ENCODE measurements at regions not wholly inside any gene's neighbourhood (a gene's known extent, or its start where the extent isn't known, plus 50 kb on each side); places are given as distances from the start of the nearest gene placed in this dataset.

DNA sequence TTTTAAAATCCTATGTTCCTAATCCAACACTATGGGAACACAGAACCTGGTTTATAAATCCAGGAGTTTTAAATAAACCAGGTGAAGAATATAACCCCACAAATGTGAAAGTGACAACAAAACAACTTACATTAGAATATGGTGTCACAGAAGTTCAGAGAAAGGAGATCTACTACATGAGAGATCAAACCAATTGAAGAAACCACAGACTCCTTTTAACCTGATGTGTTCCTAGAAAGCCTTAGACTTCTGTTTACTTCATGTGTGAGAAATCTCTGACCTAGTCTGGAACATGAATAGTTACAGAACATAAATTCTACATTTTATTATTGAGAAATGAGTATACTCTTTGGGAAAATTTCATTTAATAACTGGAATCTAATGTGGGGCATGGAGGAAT, 165.3 kb downstream of the FTCDNL1 start:
- H2AFZ ChIP-seq (ENCODE audit: low read length), result no peak overlapping the region
- H3K4me1 ChIP-seq (ENCODE audit: insufficient read depth, low read length, poor library complexity, severe bottlenecking), result no peaks in the 10 kb centered on the region

DNA sequence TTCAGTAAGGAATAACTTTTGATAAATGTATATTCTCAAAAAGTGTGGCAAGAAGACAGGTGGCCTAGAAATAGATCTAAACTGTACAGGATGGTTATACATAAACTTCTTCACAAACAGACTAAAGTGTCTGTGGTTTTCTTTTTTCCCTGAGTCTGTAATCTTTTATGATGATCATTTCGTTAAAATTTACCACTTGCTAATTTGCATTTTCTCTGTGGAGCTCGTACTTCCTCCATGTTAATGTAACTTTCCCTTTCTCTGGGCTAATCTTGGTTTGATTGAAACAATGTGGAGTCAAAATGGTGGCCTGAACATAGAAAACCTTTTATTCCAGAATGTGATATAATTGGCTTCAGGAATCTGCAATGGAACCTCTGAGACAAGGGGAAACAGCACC, 166.2 kb downstream of the FTCDNL1 start:
- Histone ChIP-seq H3K9me3 (ENCODE audit: low read length) (no peaks in the 10 kb centered on the region), H3K36me3 (ENCODE audit: insufficient read depth, low read length) (no peaks in the 10 kb centered on the region), H3K9me2 (ENCODE audit: insufficient read depth, low read length) (no peaks in the 10 kb centered on the region), H3K79me2 (ENCODE audit: insufficient read depth, low read depth, low read length) (no peaks in the 10 kb centered on the region), H3K4me1 (ENCODE audit: insufficient read depth, low read length, poor library complexity, severe bottlenecking) (no peaks in the 10 kb centered on the region), H2AFZ (ENCODE audit: low read length) (no peak overlapping the region), H4K20me1 (ENCODE audit: insufficient read depth, low read length) (no peaks in the 10 kb centered on the region), H3K4me3 (ENCODE audit: low read depth, low read length, poor library complexity, severe bottlenecking) (no peak overlapping the region), H3K4me2 (ENCODE audit: low read length) (no peak overlapping the region), H3K27ac (ENCODE audit: low read depth, low read length, poor library complexity, severe bottlenecking) (no peak overlapping the region)
- ChIA-PET POLR2A (no interaction called here), CTCF (ENCODE audit: unreplicated experiment) (no interaction called here)
- no TSS peak for BruUV-seq (replicated peaks)
- no peak for DNase-seq (ENCODE audit: low spot score)
- TF ChIP-seq, protein P1, sequence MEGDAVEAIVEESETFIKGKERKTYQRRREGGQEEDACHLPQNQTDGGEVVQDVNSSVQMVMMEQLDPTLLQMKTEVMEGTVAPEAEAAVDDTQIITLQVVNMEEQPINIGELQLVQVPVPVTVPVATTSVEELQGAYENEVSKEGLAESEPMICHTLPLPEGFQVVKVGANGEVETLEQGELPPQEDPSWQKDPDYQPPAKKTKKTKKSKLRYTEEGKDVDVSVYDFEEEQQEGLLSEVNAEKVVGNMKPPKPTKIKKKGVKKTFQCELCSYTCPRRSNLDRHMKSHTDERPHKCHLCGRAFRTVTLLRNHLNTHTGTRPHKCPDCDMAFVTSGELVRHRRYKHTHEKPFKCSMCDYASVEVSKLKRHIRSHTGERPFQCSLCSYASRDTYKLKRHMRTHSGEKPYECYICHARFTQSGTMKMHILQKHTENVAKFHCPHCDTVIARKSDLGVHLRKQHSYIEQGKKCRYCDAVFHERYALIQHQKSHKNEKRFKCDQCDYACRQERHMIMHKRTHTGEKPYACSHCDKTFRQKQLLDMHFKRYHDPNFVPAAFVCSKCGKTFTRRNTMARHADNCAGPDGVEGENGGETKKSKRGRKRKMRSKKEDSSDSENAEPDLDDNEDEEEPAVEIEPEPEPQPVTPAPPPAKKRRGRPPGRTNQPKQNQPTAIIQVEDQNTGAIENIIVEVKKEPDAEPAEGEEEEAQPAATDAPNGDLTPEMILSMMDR (conservative IDR thresholded peaks at IDR 0.05; ENCODE audit: low read length), result no peak
- TF ChIP-seq EZH2phosphoT487 (IDR thresholded peaks at IDR 0.05; ENCODE audit: borderline replicate concordance, low read depth, low read length), result no peak
- intact Hi-C loops (cut with micrococcal nuclease; ENCODE audit: unreplicated experiment), result no loop called here

More for the DNA sequence above, 165.3 kb downstream of the FTCDNL1 start:
- no TSS peak for BruUV-seq (replicated peaks)
- Histone ChIP-seq H4K20me1 (ENCODE audit: insufficient read depth, low read length) (no peaks in the 10 kb centered on the region), H3K4me2 (ENCODE audit: low read length) (no peak overlapping the region), H3K9me3 (ENCODE audit: low read length) (no peaks in the 10 kb centered on the region), H3K79me2 (ENCODE audit: insufficient read depth, low read depth, low read length) (no peaks in the 10 kb centered on the region), H3K36me3 (ENCODE audit: insufficient read depth, low read length) (no peaks in the 10 kb centered on the region), H3K4me3 (ENCODE audit: low read depth, low read length, poor library complexity, severe bottlenecking) (no peak overlapping the region), H3K27ac (ENCODE audit: low read depth, low read length, poor library complexity, severe bottlenecking) (no peak overlapping the region), H3K9me2 (ENCODE audit: insufficient read depth, low read length) (no peaks in the 10 kb centered on the region)
- intact Hi-C loops (cut with micrococcal nuclease; ENCODE audit: unreplicated experiment), result no loop called here
- ChIA-PET CTCF (ENCODE audit: unreplicated experiment) (no interaction called here), POLR2A (no interaction called here)
- no peak for TF ChIP-seq EZH2phosphoT487 (IDR thresholded peaks at IDR 0.05; ENCODE audit: borderline replicate concordance, low read depth, low read length)
- TF ChIP-seq, protein P1 (conservative IDR thresholded peaks at IDR 0.05; ENCODE audit: low read length), result no peak
- no peak for DNase-seq (ENCODE audit: low spot score)

DNA sequence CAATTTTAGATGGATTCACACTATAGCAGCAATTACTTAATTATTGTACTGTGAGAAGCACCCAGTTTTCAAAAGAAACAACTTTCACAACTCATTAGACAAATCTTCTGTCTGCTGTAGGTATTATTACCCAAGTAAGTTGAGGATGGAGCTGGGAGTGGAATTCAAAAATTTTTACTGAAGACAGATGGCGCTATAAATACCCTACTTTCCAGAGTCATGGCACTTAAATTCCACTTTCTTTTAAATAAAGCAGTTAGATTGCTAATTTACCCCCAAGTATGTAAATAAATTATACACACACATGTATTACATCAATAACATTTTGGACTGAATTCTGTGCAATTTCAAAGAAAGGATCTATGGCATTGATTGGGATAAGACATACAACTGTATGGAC, 166.8 kb downstream of the FTCDNL1 start:
- CTCF ChIA-PET (ENCODE audit: unreplicated experiment), result no interaction called here
- H3K4me3 ChIP-seq (ENCODE audit: low read depth, low read length, poor library complexity, severe bottlenecking), result no peak overlapping the region

More for the DNA sequence above, 166.8 kb downstream of the FTCDNL1 start:
- no peak for DNase-seq (ENCODE audit: low spot score)
- TF ChIP-seq, protein P1 (conservative IDR thresholded peaks at IDR 0.05; ENCODE audit: low read length), result peak; percentile 59; the same call in 1 of the 2 replicates
- TF ChIP-seq EZH2phosphoT487 (IDR thresholded peaks at IDR 0.05; ENCODE audit: borderline replicate concordance, low read depth, low read length), result no peak
- POLR2A ChIA-PET, result no interaction called here
- Histone ChIP-seq H3K36me3 (ENCODE audit: insufficient read depth, low read length) (no peaks in the 10 kb centered on the region), H3K9me2 (ENCODE audit: insufficient read depth, low read length) (no peaks in the 10 kb centered on the region), H3K4me2 (ENCODE audit: low read length) (no peak overlapping the region), H2AFZ (ENCODE audit: low read length) (no peak overlapping the region), H3K27ac (ENCODE audit: low read depth, low read length, poor library complexity, severe bottlenecking) (no peak overlapping the region), H3K9me3 (ENCODE audit: low read length) (no peaks in the 10 kb centered on the region), H3K4me1 (ENCODE audit: insufficient read depth, low read length, poor library complexity, severe bottlenecking) (no peaks in the 10 kb centered on the region), H4K20me1 (ENCODE audit: insufficient read depth, low read length) (no peaks in the 10 kb centered on the region), H3K79me2 (ENCODE audit: insufficient read depth, low read depth, low read length) (no peaks in the 10 kb centered on the region)
- no TSS peak for BruUV-seq (replicated peaks)
- intact Hi-C loops (cut with micrococcal nuclease; ENCODE audit: unreplicated experiment), result no loop called here

Measured in OCI-LY7 (cell line).